HG03558 (cell line): ENCODE measurements at regions not wholly inside any gene's neighbourhood (a gene's known extent, or its start where the extent isn't known, plus 50 kb on each side); places are given as distances from the start of the nearest gene placed in this dataset.

ENCODE experiments used
- ATAC-seq: cut with Tn5 transposase; IDR thresholded peaks from one replicate; pipeline ENCODE4 v1.9.1; 2021; ENCODE audit warnings: moderate number of reproducible peaks; ENCODE audit not compliant: unreplicated experiment; ENCODE audit errors: extremely low read depth

DNA sequence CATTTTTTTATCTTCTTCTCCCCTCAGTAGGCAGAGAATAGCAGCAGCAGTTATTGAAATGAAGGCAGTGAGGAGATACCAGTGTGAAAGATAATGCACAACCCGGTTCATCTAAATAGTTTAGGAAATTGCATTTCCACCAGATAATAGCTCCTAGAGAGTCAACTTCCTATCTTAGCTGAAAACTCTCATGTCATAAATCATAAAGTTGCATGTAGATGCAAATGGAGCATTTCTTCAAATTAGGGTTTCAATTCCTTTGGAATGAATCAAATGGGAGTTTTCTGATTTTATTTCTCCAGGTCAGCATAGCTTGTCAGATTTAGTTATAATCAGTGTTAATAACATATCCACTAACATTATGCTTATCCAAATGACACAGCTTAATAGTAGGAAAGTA lies 335.3 kb downstream of the CNTNAP4 start:
- no peak for ATAC-seq

DNA sequence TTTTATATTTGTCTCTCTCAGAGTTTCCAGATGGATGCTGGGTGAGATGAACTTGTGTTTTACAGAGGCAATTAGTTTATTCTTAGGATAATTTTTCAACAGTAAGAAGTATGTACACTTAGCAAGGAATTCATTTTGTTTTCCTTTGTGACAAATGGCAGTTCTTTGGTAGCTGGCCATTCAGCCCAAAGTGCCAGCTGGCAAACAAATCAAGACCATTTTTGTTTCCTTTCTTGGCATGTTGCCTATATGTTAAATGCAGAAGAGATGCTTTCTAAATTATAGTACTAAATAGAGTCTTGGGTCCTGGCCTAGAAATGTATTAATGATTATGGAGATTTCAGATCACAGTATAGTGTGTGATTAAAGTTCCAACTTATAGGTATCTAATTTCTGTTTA lies 337.1 kb downstream of the CNTNAP4 start:
- no peak for ATAC-seq

- no peak for ATAC-seq
Observed at GRCh38 chr16:76622876-76623275, 345.7 kb downstream of the CNTNAP4 start.

DNA sequence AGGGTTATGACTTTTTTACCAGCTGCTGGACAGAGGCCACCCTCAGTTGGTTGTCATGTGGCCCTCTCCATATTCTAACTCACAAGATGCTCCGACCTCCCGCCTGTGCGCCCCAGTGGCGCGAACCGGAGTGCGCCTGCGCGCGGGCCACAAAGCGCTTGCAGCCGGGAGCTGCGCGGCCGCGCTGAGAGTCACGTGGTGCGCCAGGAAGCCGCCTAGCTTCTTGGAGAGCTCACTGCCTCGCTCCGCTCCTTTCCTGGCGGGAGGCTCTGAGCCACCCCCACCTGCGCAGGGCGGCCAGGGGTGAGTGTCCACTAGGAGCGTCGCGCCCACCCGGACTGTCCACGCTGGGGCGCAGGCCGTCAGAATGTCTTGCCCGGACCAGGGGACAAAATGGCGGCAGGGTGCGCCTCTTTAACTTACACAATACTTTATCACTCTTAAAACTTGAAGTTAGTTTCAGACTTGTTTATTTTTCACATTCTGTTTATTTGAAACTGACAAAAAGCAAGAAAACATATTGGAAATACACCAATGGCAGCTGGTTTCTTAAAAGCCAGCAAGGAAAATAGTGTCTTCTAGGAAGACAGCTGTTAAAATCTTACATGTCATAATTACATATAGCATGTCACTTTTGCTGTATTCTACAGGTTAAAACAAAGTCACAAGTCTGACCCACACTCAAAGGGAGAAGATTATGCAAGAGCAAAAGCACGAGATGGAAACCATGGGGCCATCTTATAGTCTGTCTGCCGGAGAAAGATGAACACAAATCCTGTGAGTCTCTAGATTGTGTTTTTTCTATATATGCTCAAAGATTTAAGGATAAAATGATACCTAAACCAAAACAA lies 357.9 kb downstream of the CNTNAP4 start:
- ATAC-seq, result no peak

GRCh38 chr16:76639685-76640289 lies 362.6 kb downstream of the CNTNAP4 start:
- no peak for ATAC-seq

DNA sequence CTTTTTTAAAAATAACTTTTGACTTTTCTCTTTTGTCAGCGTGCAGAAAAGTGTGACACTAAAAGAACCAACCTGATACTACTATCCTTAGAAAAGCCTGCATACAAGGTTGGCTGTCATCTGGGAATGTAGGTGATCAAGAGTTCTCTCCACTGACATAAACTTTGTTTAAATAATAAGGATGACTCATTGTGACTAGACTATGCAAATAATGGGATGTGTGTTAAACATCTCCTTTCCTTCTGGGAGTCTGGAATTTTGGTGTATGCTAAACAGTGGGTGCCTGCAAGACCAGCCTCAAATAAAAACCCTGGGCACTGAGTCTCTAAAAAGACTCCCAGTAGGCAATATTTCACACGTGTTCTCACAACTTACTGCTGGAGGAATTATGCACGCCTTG lies 373.4 kb downstream of the CNTNAP4 start:
- ATAC-seq, result no peak

DNA sequence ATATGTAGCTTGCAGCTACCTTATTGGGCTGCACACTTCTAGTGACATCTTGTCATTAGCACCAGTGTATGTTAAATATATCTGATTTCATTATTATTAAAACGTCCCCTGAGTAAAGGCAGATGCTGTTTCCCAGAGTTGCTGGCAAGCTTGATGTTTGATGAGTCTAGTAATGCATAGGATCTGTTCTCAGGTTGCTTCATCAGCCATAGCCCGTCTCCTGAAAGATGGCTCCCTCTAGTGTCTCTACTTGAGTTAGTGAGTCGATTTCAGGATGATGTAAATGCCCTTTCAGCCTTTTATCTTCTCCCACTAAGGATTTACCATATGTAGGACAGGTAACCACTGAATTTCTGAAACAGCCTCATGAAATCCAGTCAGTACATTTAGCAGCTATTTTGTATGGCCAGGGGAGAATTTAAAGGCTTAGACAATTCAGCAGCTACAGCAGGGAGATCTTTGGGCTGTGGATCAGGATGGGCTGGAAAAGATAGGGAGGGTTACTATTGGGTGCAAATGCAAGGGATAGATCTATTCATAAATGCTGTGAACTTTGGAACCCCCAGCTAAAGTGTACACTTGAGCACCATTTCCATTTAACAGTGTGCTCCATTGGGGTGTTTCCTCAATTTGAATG lies 376.3 kb downstream of the CNTNAP4 start:
- no peak for ATAC-seq

GRCh38 chr16:76654088-76654820 lies 377.1 kb downstream of the CNTNAP4 start:
- ATAC-seq, result no peak

- no peak for ATAC-seq
Observed at GRCh38 chr16:76656994-76657393, 379.8 kb downstream of the CNTNAP4 start.

- ATAC-seq, result no peak
Observed at GRCh38 chr16:76661691-76662235, 384.6 kb downstream of the CNTNAP4 start.

- no peak for ATAC-seq
Observed at GRCh38 chr16:76665571-76666275, 388.5 kb downstream of the CNTNAP4 start.

GRCh38 chr16:76668207-76668725 lies 391.1 kb downstream of the CNTNAP4 start:
- no peak for ATAC-seq

- ATAC-seq, result no peak
Observed at GRCh38 chr16:76669288-76669687, 392.1 kb downstream of the CNTNAP4 start.

GRCh38 chr16:76670125-76670857 lies 393.1 kb downstream of the CNTNAP4 start:
- no peak for ATAC-seq

DNA sequence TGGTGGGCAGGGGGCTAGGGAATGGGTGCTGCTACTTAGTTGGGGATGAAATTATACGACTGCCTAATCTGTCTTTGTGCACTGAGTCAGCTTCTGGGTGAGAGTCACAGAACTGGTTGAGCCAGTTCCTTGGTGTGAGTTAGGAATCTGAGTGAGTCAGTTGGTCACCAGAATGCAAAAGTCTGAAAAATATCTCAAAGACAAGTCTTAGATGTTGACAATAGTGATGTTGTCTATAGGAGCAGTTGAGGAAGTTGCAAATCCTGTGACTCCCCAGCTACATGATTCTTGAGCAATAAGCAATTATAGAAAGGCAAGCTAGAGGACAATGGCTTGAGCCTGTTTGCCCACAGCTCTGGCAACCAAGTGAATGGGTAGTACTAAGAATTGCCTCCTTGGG lies 399.2 kb downstream of the CNTNAP4 start:
- no peak for ATAC-seq

DNA sequence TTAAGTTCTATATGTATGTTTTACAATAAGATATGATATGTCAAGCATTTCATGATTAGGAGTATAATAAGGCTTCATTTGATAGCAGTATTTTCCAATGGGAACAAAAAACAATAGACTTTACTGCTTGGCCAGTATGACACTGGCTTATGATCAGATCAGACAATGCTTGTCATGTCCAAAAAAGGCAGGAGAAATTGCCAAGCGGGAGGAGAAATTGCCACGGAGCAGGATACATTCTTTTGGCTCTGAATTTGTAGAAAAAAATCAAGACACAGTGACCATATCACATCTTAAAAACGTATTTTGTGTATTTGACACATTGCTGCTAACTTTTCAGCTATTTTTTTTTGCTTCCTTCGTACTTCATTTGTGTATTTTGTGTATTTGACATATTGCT lies 404.1 kb downstream of the CNTNAP4 start:
- no peak for ATAC-seq

DNA sequence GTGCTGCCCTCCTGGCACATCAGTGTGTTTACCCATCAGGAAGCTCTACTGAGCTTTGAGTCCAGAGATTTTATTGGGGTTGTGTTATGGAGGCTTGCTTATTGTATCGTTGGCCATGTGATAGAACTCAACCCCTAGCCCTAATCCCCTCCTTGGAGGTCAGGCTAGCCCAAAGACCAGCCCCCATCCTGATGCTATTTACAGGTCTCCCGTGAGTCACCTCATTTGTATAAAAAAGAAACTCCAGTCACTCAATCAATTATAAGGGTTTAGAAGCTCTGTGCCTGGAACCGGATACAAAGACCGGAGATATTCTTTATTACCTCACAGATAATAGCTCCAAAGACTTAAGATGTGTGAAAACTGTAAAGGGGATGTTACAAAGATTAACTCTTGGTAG lies 405.9 kb downstream of the CNTNAP4 start:
- ATAC-seq, result no peak

GRCh38 chr16:76696876-76697275 lies 419.7 kb downstream of the CNTNAP4 start:
- no peak for ATAC-seq

DNA sequence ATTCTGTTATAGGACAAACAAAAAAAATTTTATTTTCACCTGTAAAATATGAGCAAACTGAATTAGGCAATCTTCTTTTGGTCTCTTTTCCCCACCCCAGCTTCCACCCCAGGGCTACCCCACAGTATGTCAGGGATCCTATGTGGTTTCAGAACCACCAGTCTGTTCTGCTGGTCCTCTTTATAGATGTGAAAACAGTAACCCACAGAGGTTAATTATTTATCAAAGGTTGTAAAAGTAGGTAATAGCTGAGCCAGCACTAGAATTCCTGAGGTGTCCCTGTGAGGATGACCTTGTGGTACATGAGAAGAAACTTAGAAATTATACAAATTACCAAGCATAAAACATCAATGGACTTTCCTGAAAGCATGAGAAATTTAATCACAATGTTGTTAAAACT lies 428.7 kb downstream of the CNTNAP4 start:
- ATAC-seq, result no peak
